ENCODE measurements at regions not wholly inside any gene's neighbourhood (a gene's known extent, or its start where the extent isn't known, plus 50 kb on each side); places are given as distances from the start of the nearest gene placed in this dataset.

DNA sequence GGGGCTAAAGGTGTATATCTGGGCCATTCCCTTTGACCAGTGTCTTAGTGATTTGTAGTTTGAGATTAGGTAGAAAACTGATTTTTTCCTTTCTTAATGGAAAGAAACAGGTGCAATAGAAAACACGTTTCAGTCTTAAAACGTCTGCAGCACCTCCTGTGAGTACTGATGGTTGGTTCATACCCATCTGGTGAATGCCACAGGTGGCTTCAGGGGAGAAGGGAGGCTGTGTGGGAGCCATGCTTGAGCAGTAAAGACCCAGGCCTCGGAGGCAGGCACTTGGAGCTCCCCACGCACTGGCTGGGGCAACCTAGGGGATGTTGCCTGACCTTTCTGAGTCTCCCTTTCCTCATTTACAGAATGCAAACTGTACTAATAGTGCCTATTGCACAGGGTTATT, 171.5 kb upstream of the GRB10 start:
- DNase-seq = no peak
- H3K9me3 ChIP-seq = peaks cover 0 to 7% (median 0%) of the 10 kb centered on the region in 4 donors
- WGBS, 2 donors = 81 to 87% methylated on average over 4 of the region's 4 CpGs
- no peaks in the 10 kb centered on the region for H3K27me3 ChIP-seq
- no peaks in the 10 kb centered on the region for H3K4me1 ChIP-seq
- no peak overlapping the region for H3K4me3 ChIP-seq
- TF ChIP-seq POLR2AphosphoS5 (IDR thresholded peaks at IDR 0.05) (no peak), POLR2A (IDR thresholded peaks at IDR 0.05) (no peak), EP300 (IDR thresholded peaks at IDR 0.05) (no peak)
- TF ChIP-seq, protein P1, sequence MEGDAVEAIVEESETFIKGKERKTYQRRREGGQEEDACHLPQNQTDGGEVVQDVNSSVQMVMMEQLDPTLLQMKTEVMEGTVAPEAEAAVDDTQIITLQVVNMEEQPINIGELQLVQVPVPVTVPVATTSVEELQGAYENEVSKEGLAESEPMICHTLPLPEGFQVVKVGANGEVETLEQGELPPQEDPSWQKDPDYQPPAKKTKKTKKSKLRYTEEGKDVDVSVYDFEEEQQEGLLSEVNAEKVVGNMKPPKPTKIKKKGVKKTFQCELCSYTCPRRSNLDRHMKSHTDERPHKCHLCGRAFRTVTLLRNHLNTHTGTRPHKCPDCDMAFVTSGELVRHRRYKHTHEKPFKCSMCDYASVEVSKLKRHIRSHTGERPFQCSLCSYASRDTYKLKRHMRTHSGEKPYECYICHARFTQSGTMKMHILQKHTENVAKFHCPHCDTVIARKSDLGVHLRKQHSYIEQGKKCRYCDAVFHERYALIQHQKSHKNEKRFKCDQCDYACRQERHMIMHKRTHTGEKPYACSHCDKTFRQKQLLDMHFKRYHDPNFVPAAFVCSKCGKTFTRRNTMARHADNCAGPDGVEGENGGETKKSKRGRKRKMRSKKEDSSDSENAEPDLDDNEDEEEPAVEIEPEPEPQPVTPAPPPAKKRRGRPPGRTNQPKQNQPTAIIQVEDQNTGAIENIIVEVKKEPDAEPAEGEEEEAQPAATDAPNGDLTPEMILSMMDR (IDR thresholded peaks at IDR 0.05) = no peak
- intact Hi-C loops (cut with DNase I) = no loop called here
- H3K36me3 ChIP-seq = no peaks in the 10 kb centered on the region
- no peak overlapping the region for H3K27ac ChIP-seq

DNA sequence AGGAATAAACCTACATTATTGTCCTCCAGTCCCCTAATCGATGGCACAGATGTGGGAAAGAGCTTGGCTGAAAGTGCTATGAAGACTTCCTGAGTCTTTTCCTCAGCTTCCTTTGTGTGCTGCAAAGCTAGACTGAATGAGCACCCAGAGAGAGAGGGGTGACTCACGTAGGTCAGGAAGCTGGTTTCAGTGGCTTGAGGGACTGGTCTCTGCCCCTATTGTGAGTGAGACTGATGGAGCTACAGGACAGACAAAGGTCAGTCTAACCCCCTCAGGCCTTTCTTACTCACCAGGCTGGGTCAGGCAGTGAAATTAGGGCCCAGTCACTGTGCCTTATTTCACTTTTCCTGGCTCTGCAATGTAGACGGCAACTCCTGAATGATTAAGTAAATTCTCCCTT, 171.1 kb upstream of the GRB10 start:
- intact Hi-C loops (cut with DNase I) = no loop called here
- WGBS, 2 donors = 65 to 84% methylated on average over 3 of the region's 3 CpGs
- H3K9me3 ChIP-seq = peaks cover 0 to 7% (median 0%) of the 10 kb centered on the region in 4 donors
- no peaks in the 10 kb centered on the region for H3K36me3 ChIP-seq
- no peak for DNase-seq
- no peak overlapping the region for H3K4me3 ChIP-seq
- H3K4me1 ChIP-seq = no peaks in the 10 kb centered on the region
- TF ChIP-seq POLR2A (IDR thresholded peaks at IDR 0.05) (no peak), EP300 (IDR thresholded peaks at IDR 0.05) (no peak), POLR2AphosphoS5 (IDR thresholded peaks at IDR 0.05) (no peak)
- TF ChIP-seq, protein P1 (IDR thresholded peaks at IDR 0.05) = no peak
- H3K27me3 ChIP-seq = no peaks in the 10 kb centered on the region
- no peak overlapping the region for H3K27ac ChIP-seq

DNA sequence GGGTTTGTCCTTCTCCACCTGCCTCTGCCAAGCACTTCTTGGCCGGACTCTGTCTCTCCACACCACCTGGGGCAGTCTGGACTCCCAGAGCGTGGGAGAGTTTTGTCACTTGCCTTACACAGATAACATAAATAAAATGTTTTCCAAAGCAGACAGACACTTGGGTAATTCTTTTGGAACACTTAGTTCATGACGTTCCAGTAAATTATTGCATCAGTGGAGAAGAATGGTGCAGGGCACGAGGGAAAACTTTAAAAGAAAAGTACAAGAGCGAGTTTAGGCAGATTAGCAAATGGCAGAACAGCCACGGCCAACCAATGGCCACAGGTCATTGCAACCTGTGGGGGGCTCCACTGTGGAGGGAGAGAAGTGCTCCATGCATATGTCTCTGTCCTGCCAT, 170.6 kb upstream of the GRB10 start:
- no peaks in the 10 kb centered on the region for H3K36me3 ChIP-seq
- peaks cover 0 to 7% (median 0%) of the 10 kb centered on the region in 4 donors for H3K9me3 ChIP-seq
- WGBS, 2 donors = 81 to 85% methylated on average over 6 of the region's 6 CpGs
- no peaks in the 10 kb centered on the region for H3K4me1 ChIP-seq
- DNase-seq = no peak
- no peaks in the 10 kb centered on the region for H3K27me3 ChIP-seq
- no peak overlapping the region for H3K4me3 ChIP-seq
- intact Hi-C loops (cut with DNase I) = no loop called here
- no peak overlapping the region for H3K27ac ChIP-seq
- TF ChIP-seq, protein P1 (IDR thresholded peaks at IDR 0.05) = no peak
- TF ChIP-seq POLR2A (IDR thresholded peaks at IDR 0.05) = no peak
- TF ChIP-seq EP300 (IDR thresholded peaks at IDR 0.05) = no peak
- TF ChIP-seq POLR2AphosphoS5 (IDR thresholded peaks at IDR 0.05) = no peak

DNA sequence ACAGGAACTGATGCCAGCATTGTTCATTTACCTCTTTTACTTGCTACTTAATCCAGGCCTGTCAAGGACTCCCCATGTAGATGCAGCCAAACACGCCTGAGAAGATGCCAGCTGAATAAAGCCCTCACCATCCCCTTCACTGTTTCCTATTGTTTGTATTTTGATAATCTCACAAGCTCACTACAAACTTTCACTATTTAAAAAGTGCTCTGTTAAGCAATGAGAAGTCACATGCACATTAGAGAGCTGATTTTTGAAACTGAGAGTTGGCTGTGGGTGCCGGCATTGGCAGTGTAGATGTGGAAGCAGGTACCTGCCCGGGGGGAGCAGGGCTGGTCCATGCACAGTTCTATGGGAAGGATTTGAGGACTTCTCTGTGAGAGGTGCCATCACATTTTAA, 169.8 kb upstream of the GRB10 start:
- Histone ChIP-seq H3K27ac (no peak overlapping the region), H3K36me3 (no peaks in the 10 kb centered on the region), H3K4me3 (no peak overlapping the region), H3K27me3 (no peaks in the 10 kb centered on the region), H3K9me3 (peaks cover 0 to 7% (median 0%) of the 10 kb centered on the region in 4 donors), H3K4me1 (no peaks in the 10 kb centered on the region)
- 73 to 83% methylated on average over 3 of the region's 3 CpGs for WGBS, 2 donors
- intact Hi-C loops (cut with DNase I) = no loop called here
- DNase-seq = no peak
- TF ChIP-seq EP300 (IDR thresholded peaks at IDR 0.05) (no peak), POLR2AphosphoS5 (IDR thresholded peaks at IDR 0.05) (no peak), POLR2A (IDR thresholded peaks at IDR 0.05) (no peak)
- TF ChIP-seq, protein P1 (IDR thresholded peaks at IDR 0.05) = no peak

DNA sequence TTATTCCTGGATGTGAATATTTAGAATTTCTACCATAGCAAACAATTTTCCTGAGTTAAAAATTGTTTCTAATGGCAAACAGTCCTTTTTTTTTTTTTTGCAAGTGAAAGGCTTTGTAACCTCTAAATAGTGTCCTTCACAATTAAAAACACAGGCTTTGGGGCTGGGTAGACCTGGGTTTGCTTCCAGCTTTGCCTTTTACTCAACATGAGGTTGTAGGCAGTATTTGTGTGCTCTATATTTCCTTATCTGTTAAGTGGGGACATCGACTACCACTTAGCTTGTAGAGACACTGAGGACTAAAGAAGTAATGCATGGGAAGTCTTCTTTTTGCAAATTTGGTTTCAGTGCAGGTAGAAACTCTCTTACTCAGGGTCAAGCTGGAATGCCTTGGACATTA, 169.4 kb upstream of the GRB10 start:
- intact Hi-C loops (cut with DNase I) = no loop called here
- H3K36me3 ChIP-seq = no peaks in the 10 kb centered on the region
- no peak for DNase-seq
- no peaks in the 10 kb centered on the region for H3K27me3 ChIP-seq
- no peak overlapping the region for H3K4me3 ChIP-seq
- WGBS, 2 donors = 71 to 83% methylated on average over 1 of the region's 1 CpG
- TF ChIP-seq EP300 (IDR thresholded peaks at IDR 0.05) (no peak), POLR2A (IDR thresholded peaks at IDR 0.05) (no peak), POLR2AphosphoS5 (IDR thresholded peaks at IDR 0.05) (no peak)
- TF ChIP-seq, protein P1 (IDR thresholded peaks at IDR 0.05) = no peak
- H3K9me3 ChIP-seq = peaks cover 0 to 7% (median 0%) of the 10 kb centered on the region in 4 donors
- H3K4me1 ChIP-seq = no peaks in the 10 kb centered on the region
- H3K27ac ChIP-seq = no peak overlapping the region

All from sigmoid colon (tissue), 6 donors.